ENCODE measurements at regions not wholly inside any gene's neighbourhood (a gene's known extent, or its start where the extent isn't known, plus 50 kb on each side); places are given as distances from the start of the nearest gene placed in this dataset.

- Histone ChIP-seq H3K36me3 (no peaks in the 10 kb centered on the region), H3K4me3 (no peak overlapping the region), H3K9me3 (no peaks in the 10 kb centered on the region), H3K27me3 (no peaks in the 10 kb centered on the region), H3K4me1 (no peaks in the 10 kb centered on the region), H3K27ac (no peak overlapping the region)
- in situ Hi-C loops (cut with MboI; ENCODE audit: low sequenced_read_pairs in 4 of 4) (loop anchor here in 1 of 4 donors (25.0 kb wide), 2 partner anchors 319 to 494 kb away; no protein-coding TSS in a partner anchor), intact Hi-C loops (cut with DNase I; ENCODE audit: low total_unique reads) (no loop called here)
- TF ChIP-seq CTCF (IDR thresholded peaks at IDR 0.05 in 4 of 5, conservative IDR thresholded peaks at IDR 0.05 in 1 of 5), result no peak
- TF ChIP-seq POLR2A (IDR thresholded peaks at IDR 0.05), result no peak
- ATAC-seq (no peak), DNase-seq (no peak)
Observed at GRCh38 chr9:109568089-109568488, 70.0 kb upstream of the PTPN3 start.

- Histone ChIP-seq H3K4me1 (no peaks in the 10 kb centered on the region), H3K36me3 (no peaks in the 10 kb centered on the region), H3K9me3 (no peaks in the 10 kb centered on the region), H3K27me3 (no peaks in the 10 kb centered on the region), H3K27ac (no peak overlapping the region), H3K4me3 (no peak overlapping the region)
- intact Hi-C loops (cut with DNase I; ENCODE audit: low total_unique reads) (no loop called here), in situ Hi-C loops (cut with MboI; ENCODE audit: low sequenced_read_pairs in 4 of 4) (loop anchor here in 1 of 4 donors (25.0 kb wide), 2 partner anchors 319 to 494 kb away; no protein-coding TSS in a partner anchor)
- no peak for TF ChIP-seq POLR2A (IDR thresholded peaks at IDR 0.05)
- no peak for TF ChIP-seq CTCF (IDR thresholded peaks at IDR 0.05 in 4 of 5, conservative IDR thresholded peaks at IDR 0.05 in 1 of 5)
- no peak for DNase-seq
- no peak for ATAC-seq
Observed at GRCh38 chr9:109568568-109569210, 70.6 kb upstream of the PTPN3 start.

- Histone ChIP-seq H3K9me3 (no peaks in the 10 kb centered on the region), H3K27ac (no peak overlapping the region), H3K27me3 (no peaks in the 10 kb centered on the region), H3K4me1 (no peaks in the 10 kb centered on the region), H3K4me3 (no peak overlapping the region), H3K36me3 (no peaks in the 10 kb centered on the region)
- ATAC-seq (peak; percentile 60 to 82), DNase-seq (peak in 1 of 2 donors; percentile 10)
- in situ Hi-C loops (cut with MboI; ENCODE audit: low sequenced_read_pairs in 4 of 4) (loop anchor here in 3 of 4 donors (10.0 to 25.0 kb wide), 5 partner anchors 241 to 581 kb away; no protein-coding TSS in a partner anchor), intact Hi-C loops (cut with DNase I; ENCODE audit: low total_unique reads) (loop anchor here (2.0 to 5.0 kb wide), 5 partner anchors 313 to 643 kb away; no protein-coding TSS in a partner anchor)
- TF ChIP-seq CTCF (IDR thresholded peaks at IDR 0.05 in 4 of 5, conservative IDR thresholded peaks at IDR 0.05 in 1 of 5) (peak; percentile 39 to 68 (median 65)), POLR2A (IDR thresholded peaks at IDR 0.05) (no peak)
Observed at GRCh38 chr9:109574061-109574882, 76.2 kb upstream of the PTPN3 start.

- TF ChIP-seq POLR2A (IDR thresholded peaks at IDR 0.05), result no peak
- TF ChIP-seq CTCF (IDR thresholded peaks at IDR 0.05 in 4 of 5, conservative IDR thresholded peaks at IDR 0.05 in 1 of 5), result no peak
- no peaks in the 10 kb centered on the region for H3K4me1 ChIP-seq
- DNase-seq (no peak), ATAC-seq (no peak)
- no peaks in the 10 kb centered on the region for H3K9me3 ChIP-seq
- H3K36me3 ChIP-seq, result no peaks in the 10 kb centered on the region
- in situ Hi-C loops (cut with MboI; ENCODE audit: low sequenced_read_pairs in 4 of 4) (loop anchor here (10.0 to 25.0 kb wide), 7 partner anchors 236 to 636 kb away; partner anchors contain the start of gene C9orf152 (in 1 of the 4)), intact Hi-C loops (cut with DNase I; ENCODE audit: low total_unique reads) (no loop called here)
- no peaks in the 10 kb centered on the region for H3K27me3 ChIP-seq
- H3K27ac ChIP-seq, result no peak overlapping the region
- no peak overlapping the region for H3K4me3 ChIP-seq
Observed at GRCh38 chr9:109576762-109577161, 78.7 kb upstream of the PTPN3 start.

Data from gastrocnemius medialis (tissue), 4 donors.